Motor neuron (in vitro differentiated cells): ENCODE measurements at regions not wholly inside any gene's neighbourhood (a gene's known extent, or its start where the extent isn't known, plus 50 kb on each side); places are given as distances from the start of the nearest gene placed in this dataset.

Experiments used
- ATAC-seq, 8 experiments: fragments of 200-7000 bp; cut with Tn5 transposase; replicated peaks in 6 of 8; 2 replicates each; pipeline ENCODE4 v1.8.0; 2021; ENCODE audit warnings: mild to moderate bottlenecking in 8 of 8, moderate library complexity in 8 of 8
- H3K27ac ChIP-seq, 2 donors: fragments of 250-450 bp; sonication (Bioruptor Pico); 2 replicates each; pipeline ENCODE4 v1.9.0; 2021; ENCODE audit warnings: antibody characterized with exemption in 2 of 2, mild to moderate bottlenecking in 2 of 2, moderate library complexity in 1 of 2
- H3K4me1 ChIP-seq, 2 donors: fragments of 250-450 bp; sonication (Bioruptor Pico); replicated peaks in 1 of 2; 2 replicates each; pipeline ENCODE4 v1.6.1; 2021; ENCODE audit warnings: antibody characterized with exemption in 2 of 2, mild to moderate bottlenecking in 2 of 2, moderate library complexity in 1 of 2
- H3K4me3 ChIP-seq, 5 donors: fragments of 250-450 bp; sonication (Bioruptor Pico); 2 replicates each; pipeline ENCODE4 v1.9.0; 2021; ENCODE audit warnings: antibody characterized with exemption in 5 of 5, mild to moderate bottlenecking in 5 of 5, moderate library complexity in 4 of 5
- WGBS, 10 experiments: fragments of 450-650 bp; shearing (Covaris generic); methylation state at CpG; one replicate each; pipeline ENCODE4 v1.0.0; 2022; 5-methylcytosine and 5-hydroxymethylcytosine counted together
- in situ Hi-C, 9 experiments: fragments of 400-800 bp; cut with MboI; loops; one replicate each; pipeline ENCODE4 v1.15.0; 2021; ENCODE audit warnings: low sequenced_read_pairs in 9 of 9, low pct_unique_long_range_greater_than_20kb in 2 of 9; ENCODE audit not compliant: unreplicated experiment in 9 of 9

GRCh38 chr6:166686317-166686716, 59.3 kb upstream of the RPS6KA2 start:
- Histone ChIP-seq H3K4me3 (no peak overlapping the region), H3K4me1 (peaks cover 13 to 15% of the 10 kb centered on the region in 2 donors), H3K27ac (no peak overlapping the region)
- WGBS, 10 experiments = 100% methylated on average over 1 of the region's 2 CpGs; no CpG with 5 or more reads in 9 of the 10 experiments
- in situ Hi-C loops = no loop called here
- no peak for ATAC-seq

DNA sequence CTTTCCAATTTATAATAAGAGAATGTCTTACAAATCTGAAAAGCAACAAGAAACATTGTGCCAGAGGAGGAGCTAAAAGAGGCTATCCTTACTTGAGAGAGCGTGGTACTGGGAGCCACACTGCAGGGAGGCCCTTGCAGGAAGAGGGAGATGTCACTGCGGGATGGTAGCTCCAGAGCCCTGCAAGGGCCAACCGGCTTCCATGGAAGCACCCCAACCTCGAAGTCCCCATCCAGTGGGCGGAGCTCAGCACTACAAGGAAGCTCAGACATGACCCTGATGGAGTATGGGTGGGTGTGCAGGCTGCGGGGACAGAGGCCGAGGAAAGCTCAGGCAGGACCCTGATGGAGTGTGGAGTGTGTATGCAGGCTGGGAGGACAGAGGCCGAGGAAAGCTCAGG, 57.8 kb upstream of the RPS6KA2 start:
- no peak for ATAC-seq
- 17 to 100% (median 79%) methylated on average over 1 to 7 of the region's 8 CpGs; no CpG with 5 or more reads in 2 of the 10 experiments for WGBS, 10 experiments
- H3K27ac ChIP-seq = no peak overlapping the region
- H3K4me3 ChIP-seq = no peak overlapping the region
- in situ Hi-C loops = no loop called here
- peaks cover 13 to 15% of the 10 kb centered on the region in 2 donors for H3K4me1 ChIP-seq

GRCh38 chr6:166684170-166684569, 57.1 kb upstream of the RPS6KA2 start:
- Histone ChIP-seq H3K27ac (no peak overlapping the region), H3K4me1 (peaks cover 13 to 15% of the 10 kb centered on the region in 2 donors), H3K4me3 (no peak overlapping the region)
- in situ Hi-C loops = no loop called here
- 50 to 100% (median 92%) methylated on average over 1 to 2 of the region's 4 CpGs; no CpG with 5 or more reads in 2 of the 10 experiments for WGBS, 10 experiments
- peak in 3 of 8 experiments; percentile 59 to 74 (median 62) for ATAC-seq

DNA sequence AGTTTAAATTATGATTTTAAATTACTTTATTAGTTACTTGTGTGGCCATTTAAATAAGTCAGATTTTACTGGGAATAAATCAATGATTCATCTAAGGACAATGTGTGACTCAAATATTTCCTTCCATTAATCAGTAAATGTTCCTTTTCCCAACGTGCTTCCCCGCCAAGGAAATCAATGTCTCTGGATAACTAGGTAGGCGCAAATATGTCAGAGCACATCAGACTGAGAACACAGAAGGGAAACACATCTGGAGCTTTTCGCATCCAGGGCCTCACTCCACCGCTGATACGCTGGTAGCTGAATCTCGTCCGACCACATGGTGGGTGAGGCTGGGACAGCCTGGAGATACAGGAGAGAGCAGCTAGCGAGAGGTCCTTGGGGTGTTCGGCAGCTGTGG, 56.4 kb upstream of the RPS6KA2 start:
- Histone ChIP-seq H3K4me3 (no peak overlapping the region), H3K4me1 (peaks cover 13 to 15% of the 10 kb centered on the region in 2 donors), H3K27ac (no peak overlapping the region)
- ATAC-seq = no peak
- in situ Hi-C loops = no loop called here
- WGBS, 10 experiments = 60 to 100% (median 87%) methylated on average over 1 to 10 of the region's 10 CpGs; no CpG with 5 or more reads in 2 of the 10 experiments

DNA sequence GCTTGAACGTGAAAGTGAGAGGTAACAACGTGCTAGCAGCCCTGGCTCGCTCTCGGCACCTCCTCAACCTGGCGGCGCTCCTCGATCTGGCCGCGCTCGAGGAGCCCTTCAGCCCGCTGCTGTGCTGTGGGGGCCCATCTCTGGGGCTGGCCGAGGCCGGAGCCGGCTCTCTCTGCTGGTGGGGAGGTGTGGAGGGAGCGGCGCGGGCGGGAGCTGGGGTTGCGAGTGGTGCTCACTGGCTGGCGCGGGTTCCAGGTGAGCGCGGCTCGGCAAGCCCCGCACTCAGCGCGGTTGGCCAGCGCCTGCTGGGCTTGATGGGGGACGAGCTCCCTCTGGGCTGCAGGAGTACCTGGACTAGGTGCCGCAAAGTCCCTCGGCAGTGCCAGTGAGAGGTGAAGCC, 52.5 kb upstream of the RPS6KA2 start:
- Histone ChIP-seq H3K4me3 (no peak overlapping the region), H3K27ac (no peak overlapping the region), H3K4me1 (no peaks in the 10 kb centered on the region)
- in situ Hi-C loops = no loop called here
- 84 to 98% (median 91%) methylated on average over 2 to 15 of the region's 31 CpGs; no CpG with 5 or more reads in 6 of the 10 experiments for WGBS, 10 experiments
- ATAC-seq = no peak

DNA sequence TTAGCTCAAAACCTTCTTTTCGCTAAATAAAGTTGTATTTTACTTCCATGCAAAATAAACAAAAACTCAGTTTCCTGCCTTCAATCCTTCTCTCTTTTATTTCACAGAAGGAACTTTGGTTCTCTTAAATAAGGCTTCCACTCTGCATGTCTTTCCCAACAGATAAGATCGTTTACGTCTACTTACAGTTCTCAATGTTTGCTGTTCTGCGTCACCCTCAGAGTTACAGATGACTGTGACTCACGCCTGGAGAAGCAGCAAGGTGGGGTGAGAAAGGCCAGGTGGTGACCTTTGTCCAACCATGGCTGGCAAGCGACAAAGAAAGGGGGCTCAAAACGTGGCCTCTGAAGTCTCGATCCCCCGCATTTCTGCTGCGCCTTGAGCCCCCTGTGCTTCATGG, 51.4 kb upstream of the RPS6KA2 start:
- peaks cover 0 to 3% of the 10 kb centered on the region in 2 donors for H3K4me1 ChIP-seq
- no peak overlapping the region for H3K4me3 ChIP-seq
- WGBS, 10 experiments = 20 to 100% (median 92%) methylated on average over 1 to 10 of the region's 10 CpGs; no CpG with 5 or more reads in 1 of the 10 experiments
- H3K27ac ChIP-seq = no peak overlapping the region
- in situ Hi-C loops = no loop called here
- no peak for ATAC-seq

DNA sequence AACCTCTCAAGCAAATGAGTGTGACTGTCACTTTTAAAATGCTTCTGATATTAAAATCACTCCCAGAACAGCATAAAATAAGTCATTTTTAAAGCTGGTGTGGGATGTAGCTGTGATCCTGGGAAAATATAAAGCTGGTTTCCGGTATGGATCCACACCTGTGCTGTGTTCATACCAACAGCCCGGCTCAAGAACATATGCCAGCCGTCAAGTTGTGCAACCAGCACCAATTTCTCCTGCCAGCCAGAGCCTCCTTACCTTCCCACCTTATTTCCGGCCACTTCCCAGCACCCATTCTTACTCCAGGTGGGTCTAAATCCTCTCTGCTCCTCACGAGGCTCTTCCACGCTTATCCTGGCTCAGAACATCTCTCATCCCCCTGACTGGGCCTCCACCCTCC, 50.9 kb upstream of the RPS6KA2 start:
- WGBS, 10 experiments = 27 to 100% (median 81%) methylated on average over 2 to 6 of the region's 6 CpGs; no CpG with 5 or more reads in 1 of the 10 experiments
- H3K4me3 ChIP-seq = no peak overlapping the region
- ATAC-seq = no peak
- in situ Hi-C loops = no loop called here
- H3K4me1 ChIP-seq = peaks cover 4 to 8% of the 10 kb centered on the region in 2 donors
- no peak overlapping the region for H3K27ac ChIP-seq
